Smooth muscle cell (in vitro differentiated cells): ENCODE measurements at regions not wholly inside any gene's neighbourhood (a gene's known extent, or its start where the extent isn't known, plus 50 kb on each side); places are given as distances from the start of the nearest gene placed in this dataset.
"Not testable (repeated sequence)": the region's sequence is repeated elsewhere in the genome, so short reads cannot be mapped to it uniquely, and the experiment has no call there.

ENCODE experiments used
- DNase-seq: peaks from one replicate; lab custom pipeline; 2025; ENCODE audit not compliant: unreplicated experiment; lab: John Stamatoyannopoulos, UW
- H2AFZ ChIP-seq: fragments of 200-600 bp; sonication (generic); 2 replicates; pipeline ENCODE4 v1.6.0; 2016; ENCODE audit warnings: antibody characterized with exemption, low read depth, mild to moderate bottlenecking
- H3F3A ChIP-seq: fragments of 200-600 bp; sonication (generic); 2 replicates; pipeline ENCODE4 v1.6.0; 2017; ENCODE audit warnings: antibody characterized with exemption, low read depth
- H3K27ac ChIP-seq: fragments of 200-600 bp; sonication (generic); 2 replicates; pipeline ENCODE4 v1.5.1; 2016; ENCODE audit warnings: low read depth, mild to moderate bottlenecking
- H3K27me3 ChIP-seq: fragments of 200-600 bp; sonication (generic); 2 replicates; pipeline ENCODE4 v1.6.1; 2016; ENCODE audit warnings: low read depth, mild to moderate bottlenecking
- H3K36me3 ChIP-seq: fragments of 200-600 bp; sonication (generic); 2 replicates; pipeline ENCODE4 v1.5.1; 2016; ENCODE audit warnings: low read depth
- H3K4me1 ChIP-seq: fragments of 200-600 bp; sonication (generic); 2 replicates; pipeline ENCODE4 v1.5.1; 2016; ENCODE audit warnings: low read depth
- H3K4me2 ChIP-seq: fragments of 200-600 bp; sonication (generic); 2 replicates; pipeline ENCODE4 v1.6.0; 2016; ENCODE audit warnings: mild to moderate bottlenecking
- H3K4me3 ChIP-seq: fragments of 200-600 bp; sonication (generic); 2 replicates; pipeline ENCODE4 v1.5.1; 2016; ENCODE audit warnings: mild to moderate bottlenecking
- H3K79me2 ChIP-seq: fragments of 200-600 bp; sonication (generic); 2 replicates; pipeline ENCODE4 v1.6.0; 2016; ENCODE audit warnings: low read depth, mild to moderate bottlenecking
- H3K9ac ChIP-seq: fragments of 200-600 bp; sonication (generic); 2 replicates; pipeline ENCODE4 v1.6.0; 2016; ENCODE audit warnings: low read depth
- H3K9me3 ChIP-seq: fragments of 200-600 bp; sonication (generic); replicated peaks from 2 replicates; pipeline ENCODE4 v1.5.1; 2016; ENCODE audit warnings: low read depth
- H4K20me1 ChIP-seq: fragments of 200-600 bp; sonication (generic); 2 replicates; pipeline ENCODE4 v1.6.0; 2016; ENCODE audit warnings: low read depth
- CTCF ChIP-seq: fragments of 200-600 bp; sonication (generic); IDR thresholded peaks from 2 replicates; pipeline ENCODE4 v1.5.1; 2017; ENCODE audit warnings: borderline replicate concordance, mild to moderate bottlenecking, antibody characterized with exemption; ENCODE audit not compliant: insufficient read depth, poor library complexity, severe bottlenecking
- WGBS: methylation state at CpG from one replicate; pipeline ENCODE4 v1.1.7; 2016; ENCODE audit warnings: low lambda C conversion rate; 5-methylcytosine and 5-hydroxymethylcytosine counted together

- WGBS = 61% methylated on average over 3 of the region's 3 CpGs
- no peaks in the 10 kb centered on the region for H3F3A ChIP-seq
- no peak for TF ChIP-seq CTCF
These were observed 1201.9 kb downstream of the STIM2 start for GRCh38 chr4:28062562-28062961.

GRCh38 chr4:28073860-28074555 is 1213.4 kb downstream of the STIM2 start:
- Histone ChIP-seq H3K4me2 (no peak overlapping the region), H3K27ac (no peak overlapping the region), H3K9ac (no peak overlapping the region), H4K20me1 (no peaks in the 10 kb centered on the region), H3K27me3 (no peaks in the 10 kb centered on the region), H3K79me2 (no peaks in the 10 kb centered on the region), H3K9me3 (no peaks in the 10 kb centered on the region), H2AFZ (no peak overlapping the region), H3K4me1 (no peaks in the 10 kb centered on the region), H3K36me3 (no peaks in the 10 kb centered on the region), H3F3A (no peaks in the 10 kb centered on the region), H3K4me3 (no peak overlapping the region)
- DNase-seq = no peak
- peak; percentile 26 for TF ChIP-seq CTCF
- 77% methylated on average over 12 of the region's 12 CpGs for WGBS

More at GRCh38 chr4:28062562-28062961, 1201.9 kb downstream of the STIM2 start:
- no peaks in the 10 kb centered on the region for H3K4me1 ChIP-seq
- no peaks in the 10 kb centered on the region for H4K20me1 ChIP-seq
- H3K79me2 ChIP-seq = no peaks in the 10 kb centered on the region
- no peak overlapping the region for H3K27ac ChIP-seq
- no peaks in the 10 kb centered on the region for H3K27me3 ChIP-seq
- H3K4me3 ChIP-seq = no peak overlapping the region
- no peak for DNase-seq
- H3K9ac ChIP-seq = no peak overlapping the region
- H2AFZ ChIP-seq = no peak overlapping the region
- H3K9me3 ChIP-seq = no peaks in the 10 kb centered on the region
- H3K36me3 ChIP-seq = no peaks in the 10 kb centered on the region
- no peak overlapping the region for H3K4me2 ChIP-seq

GRCh38 chr4:28075401-28075956 is 1214.8 kb downstream of the STIM2 start:
- Histone ChIP-seq H3F3A (no peaks in the 10 kb centered on the region), H3K4me2 (no peak overlapping the region), H3K4me3 (no peak overlapping the region), H3K9ac (no peak overlapping the region), H3K79me2 (no peaks in the 10 kb centered on the region), H2AFZ (peak overlapping the region; percentile 76), H4K20me1 (no peaks in the 10 kb centered on the region), H3K36me3 (no peaks in the 10 kb centered on the region), H3K27ac (no peak overlapping the region), H3K9me3 (no peaks in the 10 kb centered on the region), H3K4me1 (no peaks in the 10 kb centered on the region), H3K27me3 (no peaks in the 10 kb centered on the region)
- DNase-seq = no peak
- TF ChIP-seq CTCF = no peak

- H3K36me3 ChIP-seq, DNase-seq, H3K27me3 ChIP-seq, H3K79me2 ChIP-seq, H2AFZ ChIP-seq, H3K4me1 ChIP-seq, H3K27ac ChIP-seq, H3K9ac ChIP-seq, H3K9me3 ChIP-seq, H4K20me1 ChIP-seq, H3K4me2 ChIP-seq, H3F3A ChIP-seq, H3K4me3 ChIP-seq: not testable (repeated sequence)
- 89% methylated on average over 9 of the region's 9 CpGs for WGBS
These were observed 1216.6 kb downstream of the STIM2 start for GRCh38 chr4:28077203-28077602.
